ENCODE measurements at regions not wholly inside any gene's neighbourhood (a gene's known extent, or its start where the extent isn't known, plus 50 kb on each side); places are given as distances from the start of the nearest gene placed in this dataset.
"Not testable (repeated sequence)": the region's sequence is repeated elsewhere in the genome, so short reads cannot be mapped to it uniquely, and the experiment has no call there.

- DNase-seq = not testable (repeated sequence)
Observed at GRCh38 chr18:7178568-7178967, 52.3 kb upstream of the LRRC30 start.

- peak; percentile 60 for DNase-seq
Observed at GRCh38 chr18:7177116-7177744, 53.7 kb upstream of the LRRC30 start.

- DNase-seq = peak; percentile 42
Observed at GRCh38 chr18:7174344-7175095, 56.4 kb upstream of the LRRC30 start.

GRCh38 chr18:7173216-7173615 lies 55.6 kb upstream of the LAMA1 start:
- no peak for DNase-seq

GRCh38 chr18:7172611-7173010 lies 55.0 kb upstream of the LAMA1 start:
- DNase-seq = no peak

GRCh38 chr18:7170292-7170691 lies 52.7 kb upstream of the LAMA1 start:
- DNase-seq = no peak

- DNase-seq = no peak
Observed at GRCh38 chr18:7169601-7170000, 52.0 kb upstream of the LAMA1 start.

- no peak for DNase-seq
Observed at GRCh38 chr18:7168408-7168807, 50.8 kb upstream of the LAMA1 start.
